GM19463 (cell line): ENCODE measurements at regions not wholly inside any gene's neighbourhood (a gene's known extent, or its start where the extent isn't known, plus 50 kb on each side); places are given as distances from the start of the nearest gene placed in this dataset.

ENCODE experiments used
- ATAC-seq: cut with Tn5 transposase; IDR thresholded peaks from one replicate; pipeline ENCODE4 v1.9.1; 2021; ENCODE audit warnings: mild to moderate bottlenecking, moderate library complexity; ENCODE audit not compliant: unreplicated experiment

DNA sequence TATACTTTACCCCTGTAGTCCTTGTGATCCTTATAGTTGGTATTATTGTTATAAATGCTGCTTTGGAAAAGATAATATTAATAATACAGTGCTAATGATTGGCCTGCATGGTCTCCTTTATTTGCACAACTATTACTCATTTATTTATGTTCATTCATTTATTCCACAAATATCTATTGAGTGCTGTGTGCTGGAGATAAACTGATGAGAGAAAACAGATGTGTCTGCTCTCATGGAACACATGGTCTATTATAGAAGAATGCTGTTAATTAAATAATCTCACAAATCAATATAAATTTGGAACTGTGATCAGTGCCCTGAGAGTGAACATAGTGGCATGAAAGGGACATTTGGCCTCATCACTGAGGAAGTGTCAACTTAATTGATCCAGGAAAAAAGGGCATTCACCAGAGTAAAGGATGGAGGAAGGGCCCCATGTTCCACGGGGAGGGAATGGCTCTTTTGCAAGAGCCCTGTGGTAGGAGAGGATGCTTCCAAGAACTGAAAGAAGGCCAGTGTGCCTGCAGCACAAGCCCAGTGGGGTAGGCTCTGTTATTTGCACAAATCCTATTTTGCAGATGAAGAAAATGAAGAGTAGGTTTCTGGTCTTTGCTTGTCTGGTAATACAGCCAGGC lies 91.5 kb upstream of the STK39 start:
- no peak for ATAC-seq

DNA sequence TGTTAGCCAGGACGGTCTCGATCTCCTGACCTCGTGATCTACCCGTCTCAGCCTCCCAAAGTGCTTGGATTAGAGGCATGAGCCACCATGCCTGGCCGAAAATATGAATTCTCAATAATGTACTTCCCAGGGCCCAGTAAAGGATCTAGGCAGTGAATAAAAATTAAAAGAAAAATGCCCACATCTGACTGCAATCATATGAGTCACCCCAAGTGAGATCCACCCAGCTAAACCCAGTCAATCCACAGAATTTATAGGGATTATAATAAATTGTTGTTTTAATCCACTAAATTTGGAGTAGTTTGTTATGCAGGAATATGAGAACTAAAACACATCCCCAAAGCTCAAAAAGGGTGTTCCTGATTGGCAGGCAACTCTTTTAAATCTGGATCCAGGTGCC lies 93.5 kb upstream of the STK39 start:
- no peak for ATAC-seq

- no peak for ATAC-seq
Measured at GRCh38 chr2:168343586-168343985, 96.2 kb upstream of the STK39 start.

GRCh38 chr2:168344706-168345105 lies 97.3 kb upstream of the STK39 start:
- ATAC-seq: no peak

DNA sequence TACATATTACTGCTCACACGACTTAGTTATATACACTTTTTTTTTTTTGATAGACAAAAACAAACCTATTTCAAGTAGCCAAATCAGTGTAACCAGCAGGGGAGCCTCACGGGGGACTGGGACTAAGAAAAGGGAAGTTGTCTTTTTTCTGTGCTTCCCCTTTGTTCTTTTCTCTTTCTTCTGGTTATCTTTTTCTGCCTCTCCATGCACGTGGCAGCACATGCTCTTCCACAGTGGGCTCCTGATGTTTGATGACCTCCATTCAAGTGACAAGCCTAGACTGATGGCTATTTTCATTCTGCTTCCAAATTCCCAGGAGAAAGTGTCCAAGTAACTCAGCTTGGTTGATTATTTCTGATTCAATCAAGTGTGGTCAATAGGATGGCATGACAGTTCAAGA lies 98.2 kb upstream of the STK39 start:
- no peak for ATAC-seq

DNA sequence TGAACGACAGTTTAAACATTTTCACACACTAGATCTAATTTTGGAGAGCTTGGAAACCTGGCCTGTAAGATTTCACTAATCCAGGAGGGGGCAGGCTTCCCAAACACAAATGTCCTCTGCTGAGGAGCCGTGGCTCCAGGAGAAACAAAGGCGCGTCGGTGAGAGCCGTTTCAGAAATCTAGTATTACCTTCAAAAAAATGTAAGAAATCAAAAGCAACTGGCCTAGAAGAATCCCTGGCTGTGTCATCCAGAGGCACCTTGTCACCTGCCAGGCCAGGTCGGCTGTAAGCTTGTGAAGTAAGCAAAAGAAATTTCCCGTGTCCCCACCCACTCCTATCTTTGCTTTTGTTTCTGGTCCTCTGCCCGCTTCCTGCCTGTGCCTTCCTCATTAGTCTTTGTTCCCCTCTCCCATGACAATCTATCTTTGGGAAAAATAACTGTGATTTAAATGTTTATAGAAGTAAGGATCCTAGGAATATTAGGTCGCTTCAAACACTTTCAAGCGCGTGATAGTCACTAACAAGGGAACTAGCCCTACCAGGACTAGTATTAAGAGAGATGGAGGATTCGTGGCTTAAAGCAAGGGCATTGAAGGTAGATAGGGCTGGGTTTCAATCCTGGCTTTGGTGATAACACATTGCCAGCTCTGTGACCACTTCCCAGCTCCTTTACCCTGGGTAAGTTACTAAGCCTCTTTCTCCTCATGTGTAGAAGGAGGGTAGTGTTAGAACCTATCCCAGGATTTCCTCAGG lies 99.5 kb upstream of the STK39 start:
- peak; percentile 72 for ATAC-seq

DNA sequence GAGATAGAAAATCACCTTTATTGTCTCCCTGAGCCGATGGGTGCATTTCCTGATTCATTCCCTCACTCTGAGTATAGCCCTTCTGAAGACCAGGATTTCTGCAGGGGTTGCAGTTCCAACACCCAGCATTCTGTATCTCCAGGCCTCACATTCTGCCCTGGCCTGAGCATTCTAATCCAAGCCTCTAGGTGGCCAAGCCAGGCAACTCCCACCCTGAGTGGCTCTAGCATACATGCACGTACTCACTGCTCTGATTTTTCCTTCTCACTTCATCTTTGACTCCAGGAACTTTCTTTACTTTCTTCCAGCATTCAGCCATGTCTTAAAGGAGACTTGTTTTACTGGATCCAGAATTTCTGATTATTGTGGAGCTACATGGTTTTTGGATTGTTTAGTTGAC lies 100.7 kb upstream of the STK39 start:
- ATAC-seq: peak; percentile 71

- no peak for ATAC-seq
Measured at GRCh38 chr2:168350380-168350779, 103.0 kb upstream of the STK39 start.

DNA sequence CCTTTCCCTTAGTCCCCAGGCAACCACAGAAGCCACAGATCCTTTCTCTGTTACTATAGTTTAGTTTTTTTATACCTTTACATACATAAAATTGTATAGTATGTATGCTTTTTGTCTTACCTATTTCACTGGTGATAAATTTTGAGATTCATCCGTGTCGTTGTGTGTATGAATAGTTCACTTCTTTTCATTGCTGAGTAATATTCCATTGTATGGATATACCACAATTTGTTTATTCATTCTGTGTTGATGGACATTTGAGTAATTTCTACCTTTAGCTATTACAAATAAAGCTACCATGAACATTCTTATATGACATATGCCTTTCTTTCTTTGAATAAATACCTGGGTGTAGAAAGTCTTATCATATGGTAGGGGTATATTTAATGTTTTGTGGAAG lies 102.8 kb upstream of the CERS6 start:
- no peak for ATAC-seq

DNA sequence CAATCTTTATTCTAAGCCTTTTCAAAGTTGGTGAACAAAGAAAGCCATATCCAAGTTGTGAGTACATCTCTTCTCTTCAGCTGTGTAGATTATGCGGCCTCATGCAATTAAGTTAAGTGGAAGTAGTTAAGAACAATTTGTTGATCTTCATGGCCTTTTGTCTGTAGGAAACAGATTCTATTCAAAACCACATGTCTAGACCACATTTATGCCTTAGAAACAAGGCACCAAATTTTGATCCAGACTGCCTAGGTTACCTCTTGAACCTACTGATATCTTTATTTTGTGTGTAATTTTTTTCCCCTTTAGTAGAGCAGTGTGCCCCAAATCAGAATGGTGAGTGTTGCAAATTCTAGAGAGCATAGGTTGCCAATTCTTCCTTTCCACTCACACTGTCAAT lies 101.6 kb upstream of the CERS6 start:
- no peak for ATAC-seq

DNA sequence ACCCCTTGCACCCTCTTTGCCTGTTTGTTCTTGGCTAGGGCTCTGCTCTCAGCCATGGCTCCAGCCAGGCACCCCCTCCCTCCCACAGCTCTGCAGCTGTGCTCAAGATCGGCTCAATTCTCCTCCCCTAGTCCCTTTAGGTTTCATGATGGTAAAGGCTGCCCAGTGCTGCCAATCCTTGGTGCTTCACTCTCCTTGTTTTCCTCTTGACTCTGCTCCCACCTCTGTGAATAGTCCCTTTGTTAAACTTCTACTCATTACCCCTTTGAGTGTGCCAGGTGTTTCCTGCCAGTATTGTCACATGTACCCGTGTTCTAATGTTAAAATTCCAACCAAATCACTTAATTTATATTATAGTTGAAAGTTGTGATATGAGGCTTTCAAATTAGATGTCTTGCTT lies 101.0 kb upstream of the CERS6 start:
- ATAC-seq: peak; percentile 32

DNA sequence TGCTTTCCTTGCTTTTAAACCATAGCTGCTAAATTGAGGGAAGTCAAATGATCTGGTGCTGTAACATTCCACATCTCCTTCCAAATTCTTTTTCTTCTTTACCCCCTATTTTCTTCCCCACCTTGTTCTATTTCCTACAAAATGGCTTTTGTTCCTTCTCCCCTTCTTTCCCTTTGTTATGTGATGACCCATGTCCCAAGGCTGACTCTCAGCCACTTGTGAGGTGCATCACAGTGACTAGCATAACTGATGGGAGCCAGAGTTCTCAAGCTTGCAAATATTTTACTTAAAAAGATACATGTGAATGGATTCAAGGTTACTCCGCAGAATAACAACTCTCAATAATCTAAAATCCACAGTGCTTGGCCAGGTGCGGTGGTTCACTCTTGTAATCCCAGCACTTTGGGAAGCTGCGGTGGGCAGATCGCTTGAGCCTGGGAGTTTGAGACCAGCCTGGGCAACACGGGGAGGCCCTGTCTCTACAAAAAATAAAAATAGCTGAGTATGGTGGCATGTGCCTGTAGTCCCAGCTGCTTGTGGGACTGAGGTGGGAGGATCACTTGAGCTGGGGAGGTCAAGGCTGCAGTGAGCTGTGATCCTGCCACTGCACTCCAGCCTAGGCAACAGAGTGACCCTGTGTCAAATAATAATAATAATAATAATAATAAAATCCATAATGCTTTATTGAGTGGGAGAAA lies 100.1 kb upstream of the CERS6 start:
- ATAC-seq: no peak

GRCh38 chr2:168356477-168356835 lies 99.6 kb upstream of the CERS6 start:
- no peak for ATAC-seq

DNA sequence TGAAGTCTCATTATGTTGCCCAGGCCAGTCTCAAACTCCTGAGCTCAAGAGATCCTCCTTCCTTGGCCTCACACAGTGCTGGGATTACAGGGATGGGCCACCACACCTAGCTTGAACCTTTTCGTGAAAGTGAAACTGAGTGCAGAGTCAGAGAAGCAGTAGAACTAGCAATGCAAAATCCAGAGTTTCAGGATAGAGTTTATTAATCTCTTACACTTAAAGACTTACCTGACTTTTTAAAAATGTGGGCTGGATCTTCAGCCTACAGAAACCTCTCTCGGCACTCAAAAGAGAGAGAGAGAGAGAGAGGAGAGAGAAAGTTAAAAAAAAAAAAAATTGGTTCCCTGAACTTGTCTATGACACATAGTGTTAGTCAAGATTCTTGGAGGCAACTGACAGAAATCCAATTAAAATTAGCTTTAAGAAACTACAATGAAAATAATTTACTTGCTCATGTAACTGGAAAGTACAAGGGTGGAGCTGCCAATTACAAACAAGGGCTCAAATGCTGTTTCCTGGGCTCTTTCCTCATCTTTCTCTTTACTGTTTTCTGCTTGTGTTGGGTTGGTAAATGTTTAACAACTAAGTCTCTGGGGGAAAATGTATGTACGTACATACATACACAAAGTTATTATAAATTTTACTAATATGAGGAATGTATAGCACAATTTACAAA lies 98.1 kb upstream of the CERS6 start:
- peak; percentile 49 for ATAC-seq

DNA sequence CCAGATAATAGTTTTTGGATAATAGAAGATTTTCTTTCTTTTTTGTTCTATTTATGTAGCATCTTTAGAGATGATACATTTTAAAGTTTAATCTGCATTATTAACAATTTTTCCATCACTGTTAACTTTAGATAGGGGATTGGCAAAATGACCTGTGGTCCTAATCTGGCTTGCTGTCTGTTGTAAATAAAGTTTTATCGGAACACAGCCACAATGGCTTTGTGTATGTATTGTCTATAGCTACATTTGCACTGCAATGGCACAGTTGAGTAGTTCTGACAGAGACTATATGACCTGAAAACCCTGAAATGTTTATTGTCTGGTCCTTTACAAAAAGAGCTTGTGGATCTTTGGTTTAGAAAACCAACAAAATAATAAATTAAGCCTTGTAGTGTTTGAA lies 97.0 kb upstream of the CERS6 start:
- no peak for ATAC-seq

DNA sequence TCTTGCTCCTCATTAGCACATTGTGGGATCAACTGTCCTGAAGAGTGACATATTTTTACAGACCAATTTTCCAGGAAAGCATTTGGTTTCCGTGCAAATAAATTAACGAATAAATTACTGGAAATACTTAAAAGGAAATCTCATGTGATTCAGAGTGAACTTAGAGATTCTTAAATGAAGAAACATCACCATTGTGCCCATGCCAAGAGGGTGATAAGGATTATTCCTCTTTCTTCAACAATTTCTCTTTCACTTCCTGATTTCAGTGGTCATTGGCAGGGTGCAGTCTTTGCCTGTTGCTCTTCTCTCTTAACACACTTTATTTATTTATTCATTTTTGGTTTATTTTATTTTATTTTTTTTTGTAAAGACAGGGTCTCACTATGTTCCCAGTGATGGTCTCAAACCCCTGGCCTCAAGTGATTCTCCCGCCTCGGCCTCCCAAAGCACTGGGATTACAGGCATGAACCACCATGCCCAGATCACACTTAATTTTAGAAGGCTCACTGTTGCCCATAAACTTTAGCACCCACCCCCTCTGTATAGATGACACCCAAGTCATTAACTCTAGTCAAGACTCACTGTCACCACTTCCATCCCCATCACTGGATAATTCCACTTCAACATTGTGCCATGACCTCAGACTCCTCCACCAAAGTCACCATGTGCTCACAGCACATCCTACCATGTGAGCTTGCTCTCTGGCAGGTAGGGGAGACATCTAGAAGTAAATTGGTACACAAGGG lies 92.6 kb upstream of the CERS6 start:
- ATAC-seq: no peak

DNA sequence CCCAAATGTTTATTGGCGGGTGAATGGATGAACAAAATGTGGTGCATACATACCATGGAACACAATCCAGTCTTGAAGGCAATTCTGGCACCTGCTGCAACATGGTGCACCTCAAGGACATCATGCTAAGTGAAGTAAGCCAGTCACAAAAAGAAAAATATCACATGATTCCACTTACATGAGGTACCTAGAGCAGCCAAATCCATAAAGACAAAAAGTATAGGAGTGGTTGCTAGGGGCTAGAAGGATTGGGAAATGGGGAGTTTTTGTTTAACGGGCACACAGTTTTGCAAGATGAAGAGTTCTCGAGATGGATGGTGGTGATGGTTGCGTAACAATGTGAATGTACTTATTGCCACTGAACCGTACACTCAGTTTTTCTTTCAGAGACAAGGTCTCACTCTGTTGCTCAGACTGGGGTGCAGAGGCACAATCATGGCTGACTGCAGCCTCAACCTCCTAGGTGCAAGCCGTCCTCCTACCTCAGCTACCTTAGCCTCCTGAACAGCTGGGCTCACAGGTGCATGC lies 90.9 kb upstream of the CERS6 start:
- no peak for ATAC-seq

DNA sequence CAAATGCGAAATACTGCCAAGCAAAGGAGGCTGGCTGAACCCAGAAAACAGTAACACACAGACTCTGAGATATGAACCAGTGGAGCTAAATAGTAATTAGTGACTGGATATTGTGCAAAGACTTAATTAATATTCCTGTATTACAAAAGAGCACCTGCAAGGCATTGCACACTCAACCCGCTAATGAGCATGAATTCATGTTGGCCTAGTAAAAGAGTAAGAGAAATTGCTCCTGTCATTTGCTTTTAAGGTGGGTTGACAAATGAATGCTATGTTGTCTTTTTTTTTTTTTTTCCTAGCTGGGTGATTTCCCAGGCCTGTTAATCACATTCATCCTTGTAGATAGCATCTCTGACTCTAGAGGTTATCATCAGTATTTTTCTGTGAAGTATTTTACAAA lies 87.0 kb upstream of the CERS6 start:
- ATAC-seq: no peak

DNA sequence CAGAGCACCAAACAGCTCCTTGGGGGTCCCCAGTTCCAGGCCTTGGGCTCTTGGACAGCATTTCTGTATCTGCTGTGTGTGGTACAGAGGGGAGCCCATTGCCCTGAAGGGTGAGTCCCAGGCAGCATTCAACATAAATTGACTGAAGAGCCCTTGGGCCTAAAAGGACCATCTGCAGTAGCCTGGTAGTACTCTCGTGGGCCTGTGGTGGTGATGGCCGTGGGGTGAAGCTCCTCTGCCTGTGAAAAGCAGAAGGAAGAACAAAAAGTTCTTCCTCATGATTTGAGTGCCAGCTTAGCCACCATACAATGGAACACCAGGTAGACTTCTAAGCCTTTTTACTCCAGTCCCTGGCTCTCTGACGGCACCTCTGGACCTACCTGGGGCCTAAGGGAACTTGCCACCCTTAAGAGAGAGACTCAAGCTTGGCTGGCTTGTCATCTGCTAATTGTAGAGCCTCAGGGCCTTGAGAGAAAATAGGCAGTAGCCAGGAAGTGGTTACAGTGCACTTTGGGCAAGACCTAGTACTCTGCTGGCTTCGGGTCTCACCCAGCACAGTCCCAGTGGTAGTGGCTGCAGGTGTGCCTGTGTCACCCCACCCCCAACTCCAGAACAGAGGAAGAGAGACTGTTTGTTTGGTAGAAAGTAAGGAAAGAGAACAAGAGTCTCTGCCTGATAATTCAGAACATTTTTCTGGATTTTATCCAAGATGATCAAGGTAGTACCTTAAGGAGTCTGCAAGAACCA lies 84.6 kb upstream of the CERS6 start:
- ATAC-seq: peak; percentile 89

DNA sequence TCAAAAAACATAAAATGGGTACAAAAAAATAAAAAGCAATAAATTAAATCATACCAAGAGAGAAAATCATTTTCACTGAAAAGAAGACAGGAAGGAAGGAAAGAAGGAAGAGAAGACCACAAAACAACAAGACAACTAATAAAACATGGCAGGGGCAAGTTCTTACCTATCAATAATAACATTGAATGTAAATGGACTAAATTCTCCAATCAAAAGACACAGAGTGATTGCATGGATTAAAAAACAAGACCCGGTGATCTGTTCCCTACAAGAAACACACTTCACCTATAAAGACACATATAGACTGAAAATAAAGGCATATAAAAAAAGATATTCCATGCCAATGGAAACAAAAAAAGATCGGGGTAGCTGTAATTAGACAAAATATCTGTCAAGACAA lies 82.6 kb upstream of the CERS6 start:
- ATAC-seq: no peak
